CD8-positive, alpha-beta memory T cell (primary cell): ENCODE measurements at regions not wholly inside any gene's neighbourhood (a gene's known extent, or its start where the extent isn't known, plus 50 kb on each side); places are given as distances from the start of the nearest gene placed in this dataset.
"Not testable (repeated sequence)": the region's sequence is repeated elsewhere in the genome, so short reads cannot be mapped to it uniquely, and the experiment has no call there.

ENCODE experiments used
- CTCF ChIA-PET: fragments of 350-600 bp; sonication (Branson Sonifier 250); formaldehyde crosslinking; loops from one replicate; lab custom pipeline; 2021; ENCODE audit warnings: antibody characterized with exemption; lab: Charles Lee
- POLR2A ChIA-PET: fragments of 350-600 bp; sonication (Branson Sonifier 250); formaldehyde crosslinking; loops from one replicate; lab custom pipeline; 2021; ENCODE audit warnings: antibody characterized with exemption; lab: Charles Lee
- DNase-seq, 5 donors: peaks; one replicate each; pipeline versions ENCODE4 v3.0.0 to v3.0.0-alpha.2; 2020 to 2022; ENCODE audit warnings: mixed read lengths in 1 of 5
- H3K27ac ChIP-seq: one replicate; pipeline ENCODE4 v1.7.0; 2013; ENCODE audit warnings: low read depth, mild to moderate bottlenecking, low read length, moderate library complexity
- H3K27me3 ChIP-seq: 2 replicates; pipeline ENCODE4 v1.7.0; 2013; ENCODE audit warnings: low read length, mild to moderate bottlenecking; ENCODE audit not compliant: insufficient read depth, poor library complexity, severe bottlenecking
- H3K36me3 ChIP-seq: 2 replicates; pipeline ENCODE4 v1.7.0; 2013; ENCODE audit warnings: mild to moderate bottlenecking, low read length, moderate library complexity; ENCODE audit not compliant: insufficient read depth
- H3K4me1 ChIP-seq: 2 replicates; pipeline ENCODE4 v1.7.0; 2013; ENCODE audit warnings: mild to moderate bottlenecking, low read length, moderate library complexity; ENCODE audit not compliant: insufficient read depth
- H3K4me3 ChIP-seq: 2 replicates; pipeline ENCODE4 v1.7.0; 2013; ENCODE audit warnings: mild to moderate bottlenecking, low read length
- H3K9me3 ChIP-seq: 2 replicates; pipeline ENCODE4 v1.7.0; 2013; ENCODE audit warnings: mild to moderate bottlenecking, low read length
- H3K27ac Mint-ChIP-seq, 8 donors: one replicate each; pipeline ENCODE4 v1.8.0; 2020 to 2021; ENCODE audit warnings: mixed read lengths in 8 of 8, mild to moderate bottlenecking in 6 of 8, inconsistent platforms in 3 of 8, moderate library complexity in 3 of 8
- H3K27me3 Mint-ChIP-seq, 2 donors: one replicate each; pipeline ENCODE4 v1.8.0; 2020 to 2021; ENCODE audit warnings: mixed read lengths in 2 of 2, mild to moderate bottlenecking in 1 of 2, moderate library complexity in 1 of 2
- H3K36me3 Mint-ChIP-seq, 3 donors: one replicate each; pipeline ENCODE4 v1.8.0; 2020 to 2021; ENCODE audit warnings: mixed read lengths in 3 of 3, inconsistent platforms in 1 of 3, mild to moderate bottlenecking in 1 of 3
- H3K4me1 Mint-ChIP-seq, 3 donors: one replicate each; pipeline ENCODE4 v1.8.0; 2020 to 2021; ENCODE audit warnings: mixed read lengths in 3 of 3, inconsistent platforms in 1 of 3, mild to moderate bottlenecking in 1 of 3
- H3K4me3 Mint-ChIP-seq, 7 donors: one replicate each; pipeline ENCODE4 v1.8.0; 2020 to 2021; ENCODE audit warnings: mixed read lengths in 7 of 7, mild to moderate bottlenecking in 6 of 7, moderate library complexity in 4 of 7, inconsistent platforms in 2 of 7
- H3K9me3 Mint-ChIP-seq, 5 donors: one replicate each; pipeline ENCODE4 v1.8.0; 2020 to 2022; ENCODE audit warnings: mixed read lengths in 5 of 5, mild to moderate bottlenecking in 3 of 5, moderate library complexity in 2 of 5, inconsistent platforms in 1 of 5

GRCh38 chr6:131336596-131336995 is 201.3 kb downstream of the AKAP7 start:
- Histone ChIP-seq H3K36me3 (no peaks in the 10 kb centered on the region), H3K27ac (no peak overlapping the region), H3K27me3 (no peaks in the 10 kb centered on the region), H3K4me3 (no peak overlapping the region), H3K4me1 (no peaks in the 10 kb centered on the region), H3K9me3 (no peaks in the 10 kb centered on the region)
- Mint-ChIP-seq H3K27ac (no peak overlapping the region), H3K4me1 (no peaks in the 10 kb centered on the region), H3K4me3 (no peak overlapping the region), H3K36me3 (no peaks in the 10 kb centered on the region), H3K9me3 (no peaks in the 10 kb centered on the region), H3K27me3 (peaks cover 0 to 3% of the 10 kb centered on the region in 2 donors)
- DNase-seq, result no peak
- CTCF ChIA-PET, result no interaction called here
- POLR2A ChIA-PET, result no interaction called here

- H3K36me3 Mint-ChIP-seq, DNase-seq, POLR2A ChIA-PET, H3K9me3 Mint-ChIP-seq, H3K4me1 Mint-ChIP-seq, H3K9me3 ChIP-seq, H3K27ac Mint-ChIP-seq, H3K27ac ChIP-seq, H3K4me1 ChIP-seq, H3K36me3 ChIP-seq, H3K27me3 ChIP-seq, H3K27me3 Mint-ChIP-seq, H3K4me3 ChIP-seq, H3K4me3 Mint-ChIP-seq, CTCF ChIA-PET: not testable (repeated sequence)
These were observed 211.6 kb downstream of the AKAP7 start for GRCh38 chr6:131346896-131347295.

GRCh38 chr6:131348572-131348971 is 213.3 kb downstream of the AKAP7 start:
- POLR2A ChIA-PET, result no interaction called here
- Histone ChIP-seq H3K4me3 (no peak overlapping the region), H3K9me3 (no peaks in the 10 kb centered on the region), H3K27ac (no peak overlapping the region), H3K4me1 (peaks cover 6% of the 10 kb centered on the region), H3K27me3 (no peaks in the 10 kb centered on the region), H3K36me3 (no peaks in the 10 kb centered on the region)
- H3K4me3 Mint-ChIP-seq, result no peak overlapping the region
- peaks cover 0 to 6% (median 2%) of the 10 kb centered on the region in 3 donors for H3K36me3 Mint-ChIP-seq
- no peaks in the 10 kb centered on the region for H3K27me3 Mint-ChIP-seq
- peaks cover 0 to 7% (median 3%) of the 10 kb centered on the region in 3 donors for H3K4me1 Mint-ChIP-seq
- no peak for DNase-seq
- H3K27ac Mint-ChIP-seq, result no peak overlapping the region
- no peaks in the 10 kb centered on the region for H3K9me3 Mint-ChIP-seq
- CTCF ChIA-PET, result no interaction called here

GRCh38 chr6:131349199-131349598 is 213.9 kb downstream of the AKAP7 start:
- Histone ChIP-seq H3K27ac (no peak overlapping the region), H3K36me3 (no peaks in the 10 kb centered on the region), H3K27me3 (no peaks in the 10 kb centered on the region), H3K9me3 (no peaks in the 10 kb centered on the region), H3K4me3 (no peak overlapping the region), H3K4me1 (peaks cover 6% of the 10 kb centered on the region)
- Mint-ChIP-seq H3K27ac (no peak overlapping the region), H3K27me3 (no peaks in the 10 kb centered on the region), H3K4me1 (peaks cover 0 to 7% (median 3%) of the 10 kb centered on the region in 3 donors), H3K4me3 (no peak overlapping the region), H3K9me3 (no peaks in the 10 kb centered on the region), H3K36me3 (peaks cover 0 to 6% (median 2%) of the 10 kb centered on the region in 3 donors)
- ChIA-PET POLR2A (interaction anchor here (0.7 kb wide), 1 partner anchor 66 kb away, joined by 6 read pairs; no protein-coding TSS in a partner anchor), CTCF (no interaction called here)
- no peak for DNase-seq

GRCh38 chr6:131353106-131353505 is 217.8 kb downstream of the AKAP7 start:
- H3K9me3 ChIP-seq, result no peaks in the 10 kb centered on the region
- H3K27me3 ChIP-seq, result no peaks in the 10 kb centered on the region
- DNase-seq, result no peak
- H3K4me1 ChIP-seq, result peaks cover 6% of the 10 kb centered on the region
- H3K4me3 ChIP-seq, result no peak overlapping the region
- Mint-ChIP-seq H3K9me3 (no peaks in the 10 kb centered on the region), H3K27me3 (no peaks in the 10 kb centered on the region), H3K4me1 (peaks cover 0 to 7% (median 3%) of the 10 kb centered on the region in 3 donors), H3K4me3 (no peak overlapping the region), H3K36me3 (peaks cover 0 to 6% (median 2%) of the 10 kb centered on the region in 3 donors), H3K27ac (no peak overlapping the region)
- no peaks in the 10 kb centered on the region for H3K36me3 ChIP-seq
- POLR2A ChIA-PET, result no interaction called here
- CTCF ChIA-PET, result interaction anchor here (1.3 kb wide), 1 partner anchor 9 kb away, joined by 4 read pairs; no protein-coding TSS in a partner anchor
- H3K27ac ChIP-seq, result no peak overlapping the region

- Mint-ChIP-seq H3K27ac (no peak overlapping the region), H3K9me3 (no peaks in the 10 kb centered on the region), H3K27me3 (no peaks in the 10 kb centered on the region), H3K36me3 (peaks cover 0 to 6% (median 2%) of the 10 kb centered on the region in 3 donors), H3K4me1 (no peaks in the 10 kb centered on the region), H3K4me3 (no peak overlapping the region)
- CTCF ChIA-PET, result interaction anchor here (1.3 kb wide), 1 partner anchor 9 kb away, joined by 4 read pairs; no protein-coding TSS in a partner anchor
- peaks cover under 1% of the 10 kb centered on the region for H3K4me1 ChIP-seq
- H3K27me3 ChIP-seq, result no peaks in the 10 kb centered on the region
- no peaks in the 10 kb centered on the region for H3K36me3 ChIP-seq
- no peaks in the 10 kb centered on the region for H3K9me3 ChIP-seq
- DNase-seq, result no peak
- no peak overlapping the region for H3K27ac ChIP-seq
- no peak overlapping the region for H3K4me3 ChIP-seq
- POLR2A ChIA-PET, result no interaction called here
These were observed 218.6 kb downstream of the AKAP7 start for GRCh38 chr6:131353876-131354275.

GRCh38 chr6:131354356-131354755 is 218.7 kb upstream of the ARG1 start:
- Mint-ChIP-seq H3K9me3 (no peaks in the 10 kb centered on the region), H3K27me3 (no peaks in the 10 kb centered on the region), H3K4me1 (no peaks in the 10 kb centered on the region), H3K27ac (no peak overlapping the region), H3K4me3 (no peak overlapping the region), H3K36me3 (peaks cover 0 to 6% (median 2%) of the 10 kb centered on the region in 3 donors)
- Histone ChIP-seq H3K36me3 (no peaks in the 10 kb centered on the region), H3K4me3 (no peak overlapping the region), H3K9me3 (no peaks in the 10 kb centered on the region), H3K4me1 (no peaks in the 10 kb centered on the region), H3K27me3 (no peaks in the 10 kb centered on the region), H3K27ac (no peak overlapping the region)
- DNase-seq, result no peak
- CTCF ChIA-PET, result no interaction called here
- POLR2A ChIA-PET, result no interaction called here

GRCh38 chr6:131356161-131356560 is 216.9 kb upstream of the ARG1 start:
- no peaks in the 10 kb centered on the region for H3K9me3 Mint-ChIP-seq
- no peak overlapping the region for H3K27ac Mint-ChIP-seq
- H3K4me1 Mint-ChIP-seq, result no peaks in the 10 kb centered on the region
- H3K36me3 Mint-ChIP-seq, result peaks cover 0 to 6% (median 2%) of the 10 kb centered on the region in 3 donors
- Histone ChIP-seq H3K9me3 (no peaks in the 10 kb centered on the region), H3K36me3 (no peaks in the 10 kb centered on the region), H3K4me3 (no peak overlapping the region), H3K27ac (no peak overlapping the region), H3K27me3 (no peaks in the 10 kb centered on the region), H3K4me1 (no peaks in the 10 kb centered on the region)
- no peak overlapping the region for H3K4me3 Mint-ChIP-seq
- no peak for DNase-seq
- POLR2A ChIA-PET, result no interaction called here
- H3K27me3 Mint-ChIP-seq, result peaks cover 0 to 2% of the 10 kb centered on the region in 2 donors
- CTCF ChIA-PET, result no interaction called here
